HG03571 (cell line): ENCODE measurements at regions not wholly inside any gene's neighbourhood (a gene's known extent, or its start where the extent isn't known, plus 50 kb on each side); places are given as distances from the start of the nearest gene placed in this dataset.
"Not testable (repeated sequence)": the region's sequence is repeated elsewhere in the genome, so short reads cannot be mapped to it uniquely, and the experiment has no call there.

Experiments
- ATAC-seq: cut with Tn5 transposase; IDR thresholded peaks from one replicate; pipeline ENCODE4 v1.9.1; 2021; ENCODE audit not compliant: unreplicated experiment

DNA sequence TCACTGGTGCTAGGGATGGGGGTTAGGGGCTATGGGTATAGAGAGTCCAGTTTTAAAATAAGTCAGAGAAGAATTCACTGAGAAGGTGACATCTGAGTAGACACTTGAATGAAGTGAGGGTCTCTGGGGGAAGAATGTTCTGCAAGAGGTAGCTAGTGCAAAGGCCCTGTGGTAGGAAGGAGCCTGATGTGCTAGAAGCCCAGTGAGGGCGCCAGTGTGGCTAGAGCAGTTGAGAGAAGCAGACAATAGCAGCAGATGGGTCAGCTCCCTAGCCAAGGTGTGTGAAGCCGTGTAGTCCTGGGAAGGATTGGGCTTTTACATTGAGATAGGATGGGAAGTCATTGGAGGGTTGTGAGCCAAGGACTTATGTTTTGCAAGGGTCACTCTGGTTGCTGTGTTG, 105.8 kb upstream of the PELI1 start:
- ATAC-seq: no peak

DNA sequence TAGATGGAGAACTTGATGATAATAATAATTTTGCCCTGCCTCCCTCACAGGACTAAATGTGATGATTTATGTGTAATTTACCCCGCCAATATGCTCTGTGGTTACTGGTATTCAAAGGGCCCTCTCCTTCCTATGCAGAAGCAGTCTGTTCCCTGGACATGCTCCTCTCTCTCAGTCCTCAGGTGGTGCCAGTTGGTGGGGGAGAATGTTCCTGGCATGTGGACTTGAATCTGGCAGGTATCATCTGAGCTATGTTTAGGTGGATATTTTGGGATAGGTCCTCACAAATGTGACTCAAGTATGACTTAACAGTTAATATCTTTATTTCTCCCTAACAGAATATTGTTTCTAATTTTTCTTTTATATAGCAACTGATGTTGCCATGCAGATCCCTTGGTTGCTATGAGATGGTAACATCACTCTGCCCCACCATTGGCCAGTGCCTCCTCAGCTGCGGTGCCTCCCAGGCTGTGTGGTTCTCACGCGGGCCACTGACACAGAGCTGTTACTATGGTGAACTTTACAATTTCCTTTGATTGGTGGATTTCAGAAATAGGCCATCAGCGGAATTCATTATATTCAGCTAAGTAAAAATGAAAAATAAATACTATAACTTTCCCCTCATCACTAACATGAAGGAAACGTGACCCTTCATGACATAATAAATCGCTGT, 106.7 kb upstream of the PELI1 start:
- ATAC-seq: no peak

DNA sequence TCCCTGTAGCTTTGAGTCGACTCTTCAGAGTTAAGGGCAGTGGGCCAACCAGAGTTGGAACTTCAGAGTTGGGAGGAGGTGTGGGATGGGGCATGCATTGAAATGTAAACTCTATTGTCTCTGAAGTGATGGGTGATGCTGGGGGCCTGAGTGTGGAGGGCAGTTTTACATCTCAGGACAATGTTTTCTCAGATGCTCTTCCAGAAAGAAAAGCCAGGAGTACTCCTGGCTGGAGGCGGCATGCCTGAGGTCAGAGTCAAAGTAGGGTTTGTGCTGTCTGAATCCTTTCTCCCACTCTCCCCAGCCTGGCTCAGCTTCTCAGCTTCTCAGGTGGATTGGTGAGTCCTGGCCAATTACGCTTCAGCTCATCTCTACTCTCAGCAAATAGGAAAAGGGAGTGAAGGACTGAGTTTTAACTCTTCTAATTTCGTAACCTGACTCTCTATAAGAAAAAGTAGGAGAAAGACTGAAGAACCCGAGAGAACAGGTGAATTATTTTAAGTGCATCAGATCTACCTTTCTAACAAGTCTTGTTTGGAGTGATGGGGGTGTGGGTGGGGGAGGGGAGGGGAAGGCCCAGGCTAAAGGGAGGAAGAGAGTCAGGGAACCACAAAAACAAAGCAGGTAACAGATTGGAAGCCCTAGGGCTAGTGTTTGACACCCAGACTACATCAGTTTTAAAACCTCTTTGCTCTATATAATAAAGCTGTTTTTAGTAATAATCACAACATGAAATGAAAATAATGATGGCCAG, 107.5 kb upstream of the PELI1 start:
- ATAC-seq: no peak

DNA sequence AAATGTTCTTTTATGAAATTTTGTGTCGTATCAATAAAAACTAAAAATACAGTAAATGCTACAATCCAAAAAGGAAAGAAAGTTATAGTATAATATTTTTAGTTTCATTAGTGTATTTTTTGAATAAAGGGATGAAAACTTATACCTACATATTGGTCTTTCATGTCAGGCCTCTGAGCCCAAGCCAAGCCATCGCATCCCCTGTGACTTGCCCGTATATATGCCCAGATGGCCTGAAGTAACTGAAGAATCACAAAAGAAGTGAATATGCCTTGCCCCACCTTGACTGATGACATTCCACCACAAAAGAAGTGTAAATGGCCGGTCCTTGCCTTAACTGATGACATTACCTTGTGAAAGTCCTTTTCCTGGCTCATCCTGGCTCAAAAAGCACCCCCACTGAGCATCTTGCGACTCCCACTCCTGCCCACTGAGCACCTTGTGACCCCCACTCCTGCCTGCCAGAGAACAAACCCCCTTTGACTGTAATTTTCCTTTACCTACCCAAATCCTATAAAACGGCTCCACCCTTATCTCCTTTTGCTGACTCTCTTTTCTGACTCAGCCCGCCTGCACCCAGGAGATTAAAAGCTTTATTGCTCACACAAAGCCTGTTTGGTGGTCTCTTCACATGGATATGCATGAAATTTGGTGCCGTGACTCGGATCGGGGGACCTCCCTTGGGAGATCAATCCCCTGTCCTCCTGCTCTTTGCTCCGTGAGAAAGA, 108.2 kb upstream of the PELI1 start:
- not testable (repeated sequence) for ATAC-seq

DNA sequence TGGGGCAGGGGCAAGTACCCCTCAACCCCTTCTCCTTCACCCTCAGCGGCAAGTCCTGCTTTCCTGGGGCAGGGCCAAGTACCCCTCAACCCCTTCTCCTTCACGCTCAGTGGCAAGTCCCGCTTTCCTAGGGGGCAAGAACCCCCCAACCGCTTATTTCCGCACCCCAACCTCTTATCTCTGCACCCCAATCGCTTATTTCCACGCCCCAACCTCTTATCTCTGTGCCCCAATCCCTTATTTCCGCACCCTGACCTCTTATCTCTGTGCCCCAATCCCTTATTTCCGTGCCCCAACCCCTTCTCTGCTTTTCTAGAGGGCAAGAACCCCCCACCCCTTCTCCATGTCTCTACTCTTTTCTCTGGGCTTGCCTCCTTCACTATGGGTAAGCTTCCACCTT, 109.2 kb upstream of the PELI1 start:
- not testable (repeated sequence) for ATAC-seq

DNA sequence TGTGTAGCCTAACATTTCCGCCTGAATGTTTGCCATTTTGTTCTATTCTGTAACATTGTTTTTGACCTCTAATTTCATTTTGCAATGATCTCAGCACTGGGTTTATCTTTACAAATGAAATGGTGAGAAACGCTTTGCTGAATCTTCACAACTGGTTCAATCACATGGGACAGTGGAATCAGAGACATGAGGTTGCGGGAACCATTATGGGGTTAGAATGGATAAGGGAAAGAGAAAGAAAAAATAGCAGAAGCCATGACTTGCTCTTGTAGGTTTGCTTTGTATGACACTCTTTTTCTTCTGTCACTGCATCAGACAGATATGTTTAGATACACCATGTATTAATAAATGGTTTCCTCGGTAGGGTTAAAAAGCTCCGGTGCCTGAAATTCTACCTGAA, 114.3 kb upstream of the PELI1 start:
- no peak for ATAC-seq

DNA sequence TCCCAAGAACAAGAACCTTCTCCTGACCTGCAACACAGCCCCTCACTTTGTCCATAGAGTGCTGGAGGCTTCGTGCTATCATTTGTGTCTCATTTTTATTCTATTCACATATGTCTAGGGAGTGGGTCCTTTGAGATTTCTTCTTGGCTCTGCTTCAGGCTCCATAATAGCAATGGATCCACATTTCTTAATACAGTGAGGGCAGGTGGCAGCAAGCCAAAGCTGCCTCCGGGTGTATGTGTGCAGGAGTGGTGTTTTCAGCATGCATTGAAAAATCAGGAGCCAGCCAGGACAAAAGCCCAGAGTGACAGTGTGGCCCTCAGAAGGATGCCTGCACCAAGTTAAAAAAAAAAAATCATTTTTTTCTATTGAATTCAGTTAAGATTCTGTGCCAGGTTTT, 115.1 kb upstream of the PELI1 start:
- ATAC-seq: no peak

DNA sequence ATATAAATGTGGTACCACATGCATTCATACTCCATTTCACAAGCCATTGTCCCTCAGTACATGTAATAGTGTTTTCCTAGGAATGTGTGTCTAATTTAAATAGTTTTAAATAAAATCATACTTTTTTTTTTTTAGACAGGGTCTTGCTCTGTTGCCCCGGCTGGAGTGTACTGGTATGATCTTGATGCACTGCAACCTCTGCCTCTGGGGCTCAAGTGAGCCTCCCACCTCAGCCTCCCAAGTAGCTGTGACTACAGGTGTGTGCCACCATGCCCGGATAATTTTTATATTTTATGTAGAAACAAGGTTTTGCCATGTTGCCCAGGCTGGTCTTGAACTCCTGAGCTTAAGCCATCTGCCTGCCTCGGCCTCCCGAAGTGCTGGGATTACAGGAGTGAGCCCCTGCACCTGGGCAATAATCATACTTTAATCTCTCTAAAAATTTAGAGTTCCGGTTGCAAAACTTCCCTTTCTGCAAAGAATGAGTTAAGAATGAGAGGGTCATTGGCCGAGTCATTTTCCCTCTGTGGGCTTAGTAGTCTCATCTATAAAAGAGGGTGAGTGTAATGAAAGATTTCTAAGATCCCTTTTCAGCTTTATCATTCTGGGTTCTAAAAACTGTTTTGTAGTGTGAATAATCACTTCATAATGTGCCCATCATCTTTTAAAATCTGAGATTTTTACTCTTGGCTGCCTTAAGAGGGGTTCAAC, 116.0 kb upstream of the PELI1 start:
- ATAC-seq: peak; percentile 18

DNA sequence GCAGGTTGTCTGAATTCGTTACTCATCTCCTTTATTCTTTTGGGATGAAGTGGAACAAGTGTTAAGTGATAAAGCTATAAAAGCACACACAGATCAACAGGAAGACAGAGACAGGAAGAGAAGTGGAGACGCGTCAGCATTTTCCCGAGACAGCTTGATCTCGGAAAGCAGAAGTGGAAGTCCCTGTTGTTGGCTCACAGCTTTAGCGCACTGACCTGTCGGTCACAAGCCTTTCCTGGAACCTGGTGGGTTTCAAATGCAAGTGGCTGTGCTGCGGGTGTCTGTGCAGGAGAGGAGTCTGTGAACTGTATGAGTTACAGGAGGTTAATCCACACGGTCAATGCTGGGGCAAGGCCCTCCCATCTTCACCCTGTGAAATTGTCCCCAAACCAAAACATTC, 116.6 kb upstream of the PELI1 start:
- peak; percentile 89 for ATAC-seq

DNA sequence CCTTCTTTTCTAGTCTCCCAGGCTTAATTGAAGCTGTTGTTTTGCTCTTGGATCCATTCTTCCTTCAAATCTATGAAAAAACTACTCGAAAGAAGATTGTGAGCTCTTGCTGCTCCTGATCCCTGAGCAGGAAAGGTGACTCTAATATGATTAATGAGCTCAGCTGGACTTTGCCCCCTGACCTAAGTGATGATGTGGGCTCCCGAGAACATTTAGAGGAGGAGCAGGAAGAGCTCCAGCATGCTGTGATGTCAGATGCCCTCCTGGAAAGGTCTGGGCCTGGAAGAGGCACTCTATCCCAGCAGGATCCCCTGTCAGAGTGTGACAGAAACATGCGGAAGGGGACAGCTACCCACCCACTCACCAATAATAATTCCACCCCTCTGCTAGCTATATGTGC, 117.9 kb upstream of the PELI1 start:
- ATAC-seq: no peak

DNA sequence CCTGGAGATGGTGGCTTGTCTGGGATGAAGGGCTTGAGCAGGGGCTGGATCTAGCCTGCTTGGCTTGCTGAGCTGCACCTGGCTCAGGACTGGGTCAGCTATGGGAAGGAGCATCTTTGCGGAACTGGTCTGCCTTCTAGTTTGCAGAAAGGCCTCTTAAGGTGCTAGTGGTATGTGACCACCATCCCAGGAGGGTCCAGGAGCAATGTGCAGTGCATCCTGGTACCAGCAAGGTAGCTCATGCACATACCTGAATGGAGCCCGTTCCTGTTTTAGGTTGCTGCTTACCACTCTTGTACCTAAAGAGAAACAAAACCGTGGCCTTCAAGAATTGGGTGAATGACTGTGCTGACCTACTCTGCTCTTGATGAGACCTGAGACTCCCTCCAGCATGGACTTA, 118.6 kb upstream of the PELI1 start:
- ATAC-seq: no peak

DNA sequence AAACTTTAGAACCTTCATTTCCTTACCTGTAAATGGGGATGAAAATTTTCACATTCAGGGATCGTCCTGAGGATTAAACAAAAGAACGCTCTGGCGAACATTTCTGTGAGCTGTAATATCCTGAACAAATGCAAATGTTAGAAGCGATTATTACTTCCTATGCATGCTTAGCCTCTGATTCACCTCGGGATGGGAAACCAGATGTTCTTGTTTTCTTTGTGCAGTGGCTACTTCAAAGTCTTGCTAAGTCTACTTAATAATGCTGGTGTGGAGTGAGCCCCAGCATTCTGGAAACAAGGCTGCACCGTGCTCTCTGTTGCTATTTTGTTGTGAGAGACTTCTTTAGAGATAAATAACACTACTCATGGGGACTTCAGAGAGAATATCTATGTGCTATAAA, 119.1 kb upstream of the PELI1 start:
- no peak for ATAC-seq

DNA sequence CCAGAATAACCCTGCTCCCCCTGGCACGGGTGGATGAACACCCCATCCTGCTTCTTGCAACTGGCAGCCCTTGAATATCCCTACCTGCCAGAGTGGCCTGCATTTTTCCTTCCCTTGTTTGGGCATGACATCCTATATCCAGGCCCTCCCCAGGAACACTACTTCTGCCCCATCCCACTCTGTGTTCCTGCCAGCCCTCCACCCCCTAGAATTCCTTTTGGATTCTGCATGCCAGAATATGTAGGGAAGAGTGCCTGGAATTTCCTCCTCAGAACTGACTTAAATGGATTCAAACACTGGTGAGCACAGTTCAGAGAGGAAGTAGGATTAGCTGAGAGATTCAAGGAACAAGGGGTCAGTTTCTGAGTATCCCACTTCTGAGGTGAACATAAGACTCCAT, 123.5 kb upstream of the PELI1 start:
- no peak for ATAC-seq

DNA sequence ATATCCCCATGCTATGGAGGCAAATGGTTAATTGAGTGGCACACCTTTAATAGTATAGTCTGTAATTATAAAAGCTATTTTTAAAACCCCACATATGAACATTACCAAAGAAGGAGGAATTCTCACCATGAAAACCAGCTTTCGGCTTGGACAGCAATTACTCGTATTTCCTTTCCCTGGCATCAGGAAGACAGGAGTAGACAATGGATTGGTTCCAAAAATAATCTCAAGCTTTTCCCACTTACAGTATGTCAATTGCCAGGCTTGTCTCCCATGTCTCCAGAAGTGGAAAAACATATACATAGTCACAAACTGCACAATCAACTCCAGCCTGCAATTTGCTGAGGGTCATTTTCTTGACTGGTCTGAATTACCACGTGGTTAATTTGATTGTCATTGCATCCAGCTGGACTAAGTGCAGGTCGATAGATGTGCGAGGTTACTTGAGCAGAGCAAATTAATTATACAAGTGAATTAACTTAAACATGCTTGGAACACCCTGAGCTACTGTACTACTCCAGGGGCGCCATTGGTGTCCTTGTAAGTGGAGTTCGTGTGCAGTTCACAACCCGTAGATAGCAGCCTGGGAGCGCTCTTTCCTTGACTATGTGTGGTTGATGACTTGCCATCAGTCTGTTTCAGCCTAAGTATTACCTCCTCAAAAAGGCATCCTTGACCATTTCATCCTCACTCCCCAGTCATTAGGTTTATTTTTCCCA, 124.3 kb upstream of the PELI1 start:
- ATAC-seq: no peak

DNA sequence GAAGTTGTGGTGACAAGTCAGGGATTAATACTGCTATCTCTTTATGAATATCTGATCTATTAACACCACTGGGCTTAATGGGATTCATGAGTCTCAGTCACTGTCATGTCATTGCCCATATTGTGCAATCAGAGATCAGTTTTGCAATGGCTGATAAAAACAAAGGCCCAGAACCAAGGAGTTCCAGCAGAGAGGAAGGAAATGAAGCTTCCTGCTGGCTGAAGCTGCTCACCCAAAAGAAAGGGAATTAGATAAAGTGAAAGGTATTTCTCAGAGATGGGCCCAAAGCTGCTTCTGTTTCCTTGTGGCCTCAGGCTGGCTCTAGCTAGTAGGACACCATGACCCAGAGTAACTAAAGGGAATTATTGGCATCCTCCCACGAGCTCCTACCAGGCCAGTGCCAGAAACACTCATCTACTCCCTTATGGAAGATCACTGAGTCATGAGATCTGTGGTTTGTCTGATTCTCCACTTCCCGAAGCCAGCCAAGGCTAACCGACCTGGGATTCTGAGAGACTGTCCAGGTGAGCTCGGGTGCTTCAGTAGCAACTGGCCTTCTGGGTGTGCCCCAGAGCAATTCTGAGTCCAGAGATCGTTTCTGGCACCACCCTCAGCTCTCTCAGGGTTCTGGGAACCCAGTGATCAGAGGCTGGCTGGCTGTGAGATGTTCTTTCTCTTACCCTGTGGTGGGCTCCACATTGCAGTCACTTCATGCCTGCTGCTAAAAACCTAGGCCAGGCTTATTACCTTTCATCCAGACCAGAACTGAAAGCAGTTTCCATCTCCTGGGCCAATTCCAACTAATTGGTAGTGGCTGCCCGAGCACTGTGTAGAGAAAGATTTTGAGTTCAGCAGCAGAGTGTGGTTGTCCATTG, 129.5 kb upstream of the PELI1 start:
- no peak for ATAC-seq

DNA sequence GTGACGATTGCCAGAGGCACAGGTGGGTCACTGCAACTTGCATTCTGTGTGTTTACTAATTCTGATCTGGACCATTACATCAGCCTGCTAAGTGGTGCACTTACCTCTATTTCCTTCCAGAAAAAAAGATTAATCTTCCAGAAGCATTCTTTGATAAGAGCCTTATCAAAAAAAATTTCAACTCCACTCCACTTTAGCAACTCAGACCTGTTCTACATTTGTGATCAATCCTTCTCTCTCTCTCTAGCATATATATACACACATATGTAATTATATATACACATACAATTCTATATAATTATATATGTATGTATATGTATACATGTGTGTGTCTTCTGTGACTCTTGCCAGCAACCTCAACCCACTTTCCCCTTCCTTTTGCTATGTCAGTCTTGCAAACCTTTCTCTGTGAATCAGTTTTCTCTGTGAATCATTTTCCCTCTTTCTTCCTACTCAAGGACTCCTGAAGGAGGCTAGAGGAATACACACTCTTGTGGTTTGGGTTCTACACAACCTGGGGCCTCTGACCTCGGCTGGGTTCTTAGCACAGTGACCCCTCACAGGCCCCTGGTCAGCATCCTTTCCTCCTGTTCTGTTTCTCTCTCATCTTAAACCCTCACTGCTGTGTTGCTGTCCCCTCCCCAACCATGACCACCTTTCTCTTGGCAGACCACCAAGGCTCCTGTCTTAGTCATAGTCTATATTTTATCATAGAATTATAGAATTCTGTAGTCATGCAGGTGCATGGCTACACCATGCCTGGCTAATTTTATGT, 130.4 kb upstream of the PELI1 start:
- no peak for ATAC-seq

DNA sequence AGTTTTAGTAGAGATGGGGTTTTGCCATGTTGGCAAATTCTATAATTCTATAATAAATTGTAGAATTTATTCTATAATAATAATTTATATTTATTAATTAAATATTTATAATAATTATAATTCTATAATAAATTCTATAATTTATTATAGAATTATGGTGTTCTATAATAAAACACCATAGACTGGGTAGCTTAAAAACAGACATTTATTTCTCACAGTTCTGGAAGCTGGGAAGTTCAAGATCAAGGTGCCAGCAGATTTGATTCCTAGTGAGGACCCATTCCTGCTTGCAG, 130.9 kb upstream of the PELI1 start:
- ATAC-seq: no peak

DNA sequence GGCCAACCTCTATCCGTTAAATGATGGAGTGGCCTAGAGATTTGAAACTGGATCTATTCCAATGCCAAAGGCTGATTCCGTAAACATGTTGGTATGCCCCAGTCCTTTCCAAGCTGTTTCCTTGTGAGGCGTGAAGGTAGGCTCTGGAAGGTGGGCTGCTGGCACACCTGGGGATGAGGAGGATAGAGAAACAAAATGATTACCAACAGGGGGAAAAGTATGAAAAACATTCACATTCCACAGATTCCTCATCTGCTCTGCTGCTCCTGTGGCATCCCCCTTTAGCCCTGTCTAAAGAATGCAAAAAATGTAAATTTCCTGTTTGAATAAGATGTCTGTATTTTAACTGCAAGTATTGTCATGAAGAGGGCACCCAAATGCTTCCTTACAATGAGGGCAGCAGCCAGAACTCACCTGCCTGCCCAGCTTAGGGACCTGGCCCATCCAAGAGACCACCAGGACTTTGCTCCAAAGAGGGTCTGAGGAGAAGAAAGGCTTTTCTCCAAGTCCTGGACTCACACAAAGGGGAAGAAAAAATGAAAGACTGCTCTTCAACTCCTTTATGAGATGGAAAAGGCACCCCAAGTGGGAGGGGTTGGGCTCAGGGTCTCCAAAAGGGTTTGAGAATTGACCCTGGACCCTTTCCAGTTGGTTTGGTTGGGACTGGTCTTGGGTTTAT, 132.3 kb upstream of the PELI1 start:
- ATAC-seq: no peak
